ENCODE measurements at regions not wholly inside any gene's neighbourhood (a gene's known extent, or its start where the extent isn't known, plus 50 kb on each side); places are given as distances from the start of the nearest gene placed in this dataset.

DNA sequence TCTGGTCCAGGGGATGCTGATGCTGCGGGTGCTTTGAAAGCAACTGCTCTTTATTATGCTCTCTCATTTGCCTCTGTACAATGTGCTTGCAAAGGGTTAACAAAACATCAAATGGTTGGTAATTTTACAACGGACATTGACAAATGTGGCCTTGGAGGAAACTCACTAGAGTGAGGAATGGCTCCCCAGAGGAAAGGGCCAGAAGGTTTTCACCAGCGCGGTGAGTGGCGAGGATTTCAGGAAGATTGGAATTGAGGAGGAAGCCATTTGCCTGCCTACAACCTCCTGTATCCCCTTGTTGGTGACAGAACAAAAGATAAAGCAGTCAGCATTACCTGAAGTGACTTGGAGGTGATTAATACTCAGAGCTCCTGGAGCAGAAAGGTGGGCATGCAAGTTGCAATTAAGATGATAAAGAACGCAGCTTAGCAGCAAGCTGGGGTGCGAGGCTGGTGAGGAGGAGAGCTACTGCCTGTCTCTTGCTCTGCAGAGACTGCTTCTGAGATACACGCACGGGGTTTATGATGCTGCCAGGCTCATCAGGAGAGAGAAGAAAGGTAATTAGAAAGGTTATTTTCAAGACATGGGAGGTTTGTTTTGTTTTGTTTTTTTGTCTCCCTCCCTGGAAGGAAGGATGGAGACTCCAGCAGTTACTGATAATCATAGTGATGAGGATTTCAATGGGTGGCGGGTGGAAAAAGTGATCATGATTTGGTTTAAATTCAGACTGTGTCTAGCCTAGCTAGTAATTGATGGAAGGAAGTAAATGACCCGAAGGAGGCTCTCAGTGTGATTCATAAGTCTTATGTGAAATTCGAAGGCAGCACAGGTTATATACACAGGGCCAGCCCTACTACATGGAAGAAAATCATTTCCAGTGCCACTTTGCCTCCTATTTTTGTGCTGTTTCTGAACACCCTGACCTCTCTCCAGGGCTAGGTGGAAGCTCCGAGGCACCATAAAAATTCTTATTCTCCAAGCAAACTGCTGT is 141.6 kb upstream of the DTNBP1 start:
- H3K9me3 ChIP-seq (ENCODE audit: control insufficient read depth, insufficient read depth, low read depth, low read length): no peaks in the 10 kb centered on the region
- no TSS peak for BruUV-seq (replicated peaks)
- H3K36me3 ChIP-seq (ENCODE audit: control insufficient read depth, insufficient read depth, low read length): no peaks in the 10 kb centered on the region
- ATAC-seq: no peak
- DNase-seq (ENCODE audit: low read depth, low spot score): no peak
- in situ Hi-C loops (cut with HindIII; ENCODE audit: low pct_unique_long_range_greater_than_20kb, low sequenced_read_pairs): no loop called here
- intact Hi-C loops (cut with micrococcal nuclease; ENCODE audit: unreplicated experiment): no loop called here
- no peak overlapping the region for H3K4me3 ChIP-seq (ENCODE audit: low read depth in 2 of 2, low read length in 2 of 2)
- no peak overlapping the region for H3K27ac ChIP-seq (ENCODE audit: low read length)
- TF ChIP-seq, protein P1, sequence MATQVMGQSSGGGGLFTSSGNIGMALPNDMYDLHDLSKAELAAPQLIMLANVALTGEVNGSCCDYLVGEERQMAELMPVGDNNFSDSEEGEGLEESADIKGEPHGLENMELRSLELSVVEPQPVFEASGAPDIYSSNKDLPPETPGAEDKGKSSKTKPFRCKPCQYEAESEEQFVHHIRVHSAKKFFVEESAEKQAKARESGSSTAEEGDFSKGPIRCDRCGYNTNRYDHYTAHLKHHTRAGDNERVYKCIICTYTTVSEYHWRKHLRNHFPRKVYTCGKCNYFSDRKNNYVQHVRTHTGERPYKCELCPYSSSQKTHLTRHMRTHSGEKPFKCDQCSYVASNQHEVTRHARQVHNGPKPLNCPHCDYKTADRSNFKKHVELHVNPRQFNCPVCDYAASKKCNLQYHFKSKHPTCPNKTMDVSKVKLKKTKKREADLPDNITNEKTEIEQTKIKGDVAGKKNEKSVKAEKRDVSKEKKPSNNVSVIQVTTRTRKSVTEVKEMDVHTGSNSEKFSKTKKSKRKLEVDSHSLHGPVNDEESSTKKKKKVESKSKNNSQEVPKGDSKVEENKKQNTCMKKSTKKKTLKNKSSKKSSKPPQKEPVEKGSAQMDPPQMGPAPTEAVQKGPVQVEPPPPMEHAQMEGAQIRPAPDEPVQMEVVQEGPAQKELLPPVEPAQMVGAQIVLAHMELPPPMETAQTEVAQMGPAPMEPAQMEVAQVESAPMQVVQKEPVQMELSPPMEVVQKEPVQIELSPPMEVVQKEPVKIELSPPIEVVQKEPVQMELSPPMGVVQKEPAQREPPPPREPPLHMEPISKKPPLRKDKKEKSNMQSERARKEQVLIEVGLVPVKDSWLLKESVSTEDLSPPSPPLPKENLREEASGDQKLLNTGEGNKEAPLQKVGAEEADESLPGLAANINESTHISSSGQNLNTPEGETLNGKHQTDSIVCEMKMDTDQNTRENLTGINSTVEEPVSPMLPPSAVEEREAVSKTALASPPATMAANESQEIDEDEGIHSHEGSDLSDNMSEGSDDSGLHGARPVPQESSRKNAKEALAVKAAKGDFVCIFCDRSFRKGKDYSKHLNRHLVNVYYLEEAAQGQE (IDR thresholded peaks at IDR 0.05; ENCODE audit: insufficient read depth in 1 of 2, low read depth in 2 of 2, low read length in 1 of 2): no peak
- no peak for TF ChIP-seq POLR2AphosphoS5 (IDR thresholded peaks at IDR 0.05; ENCODE audit: low read depth, low read length)
- TF ChIP-seq TCF7L2 (IDR thresholded peaks at IDR 0.05; ENCODE audit: low read depth, low read length): no peak
- TF ChIP-seq, protein P2, sequence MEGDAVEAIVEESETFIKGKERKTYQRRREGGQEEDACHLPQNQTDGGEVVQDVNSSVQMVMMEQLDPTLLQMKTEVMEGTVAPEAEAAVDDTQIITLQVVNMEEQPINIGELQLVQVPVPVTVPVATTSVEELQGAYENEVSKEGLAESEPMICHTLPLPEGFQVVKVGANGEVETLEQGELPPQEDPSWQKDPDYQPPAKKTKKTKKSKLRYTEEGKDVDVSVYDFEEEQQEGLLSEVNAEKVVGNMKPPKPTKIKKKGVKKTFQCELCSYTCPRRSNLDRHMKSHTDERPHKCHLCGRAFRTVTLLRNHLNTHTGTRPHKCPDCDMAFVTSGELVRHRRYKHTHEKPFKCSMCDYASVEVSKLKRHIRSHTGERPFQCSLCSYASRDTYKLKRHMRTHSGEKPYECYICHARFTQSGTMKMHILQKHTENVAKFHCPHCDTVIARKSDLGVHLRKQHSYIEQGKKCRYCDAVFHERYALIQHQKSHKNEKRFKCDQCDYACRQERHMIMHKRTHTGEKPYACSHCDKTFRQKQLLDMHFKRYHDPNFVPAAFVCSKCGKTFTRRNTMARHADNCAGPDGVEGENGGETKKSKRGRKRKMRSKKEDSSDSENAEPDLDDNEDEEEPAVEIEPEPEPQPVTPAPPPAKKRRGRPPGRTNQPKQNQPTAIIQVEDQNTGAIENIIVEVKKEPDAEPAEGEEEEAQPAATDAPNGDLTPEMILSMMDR (IDR thresholded peaks at IDR 0.05): no peak
- no peak for TF ChIP-seq SIN3A (IDR thresholded peaks at IDR 0.05; ENCODE audit: borderline replicate concordance, insufficient read depth, low read depth, low read length)
- ChIA-PET POLR2A (interaction anchor here (0.6 kb wide), 1 partner anchor 168 kb away, joined by 4 read pairs; no protein-coding TSS in a partner anchor), CTCF (no interaction called here)
- no peaks in the 10 kb centered on the region for H3K4me1 ChIP-seq (ENCODE audit: control insufficient read depth, insufficient read depth, low read length)
- H3K27me3 ChIP-seq (ENCODE audit: control insufficient read depth, insufficient read depth, low read length): no peaks in the 10 kb centered on the region; the same call in 1 of the 2 replicates

DNA sequence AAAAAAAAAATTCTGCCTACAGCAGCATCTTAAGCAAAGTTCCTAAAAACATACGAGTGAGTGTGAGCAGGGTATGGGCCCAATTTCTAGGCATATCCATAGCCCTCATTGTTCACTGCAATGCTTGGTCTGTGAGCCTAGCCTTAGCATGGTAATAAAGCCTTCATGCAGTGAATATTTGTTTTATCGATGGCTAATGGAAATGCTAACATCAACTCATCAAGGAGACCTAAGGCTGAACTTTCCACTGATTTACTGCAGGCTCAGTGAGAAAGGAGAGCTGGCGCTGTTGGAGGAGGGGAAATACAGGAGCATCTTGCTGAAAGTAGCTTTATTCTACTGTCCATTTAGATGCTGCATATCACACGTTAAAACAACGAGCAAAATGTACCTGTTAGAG is 139.6 kb upstream of the DTNBP1 start:
- Histone ChIP-seq H3K27me3 (ENCODE audit: control insufficient read depth, insufficient read depth, low read length) (no peaks in the 10 kb centered on the region), H3K4me1 (ENCODE audit: control insufficient read depth, insufficient read depth, low read length) (no peaks in the 10 kb centered on the region), H3K36me3 (ENCODE audit: control insufficient read depth, insufficient read depth, low read length) (no peaks in the 10 kb centered on the region), H3K27ac (ENCODE audit: low read length) (no peak overlapping the region), H3K9me3 (ENCODE audit: control insufficient read depth, insufficient read depth, low read depth, low read length) (no peaks in the 10 kb centered on the region), H3K4me3 (ENCODE audit: low read depth in 2 of 2, low read length in 2 of 2) (no peak overlapping the region)
- DNase-seq (ENCODE audit: low read depth, low spot score) (no peak), ATAC-seq (no peak)
- intact Hi-C loops (cut with micrococcal nuclease; ENCODE audit: unreplicated experiment): no loop called here
- POLR2A ChIA-PET: no interaction called here
- in situ Hi-C loops (cut with HindIII; ENCODE audit: low pct_unique_long_range_greater_than_20kb, low sequenced_read_pairs): no loop called here
- BruUV-seq (replicated peaks): no TSS peak
- TF ChIP-seq POLR2AphosphoS5 (IDR thresholded peaks at IDR 0.05; ENCODE audit: low read depth, low read length): no peak
- CTCF ChIA-PET: no interaction called here

DNA sequence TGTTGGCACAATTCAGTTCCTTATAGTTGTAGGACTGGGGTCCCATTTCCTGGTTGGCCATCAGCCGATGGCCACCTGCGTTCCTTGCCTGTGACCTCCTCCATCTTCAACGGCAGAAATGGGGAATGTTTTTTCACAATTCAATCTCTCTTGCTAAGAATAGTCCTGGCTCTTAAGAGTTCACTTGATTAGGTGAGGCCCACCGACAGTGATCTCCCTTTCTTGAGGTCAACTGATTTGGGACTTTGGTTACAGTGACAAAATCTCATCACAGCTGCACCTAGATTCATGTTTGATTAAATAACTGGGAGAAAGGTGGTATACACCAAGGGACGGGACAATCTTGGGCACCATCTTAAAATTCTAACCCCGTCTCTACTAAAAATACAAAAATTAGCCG is 139.1 kb upstream of the DTNBP1 start:
- DNase-seq (ENCODE audit: low read depth, low spot score) (no peak), ATAC-seq (no peak)
- no peak overlapping the region for H3K4me3 ChIP-seq (ENCODE audit: low read depth in 2 of 2, low read length in 2 of 2)
- BruUV-seq (replicated peaks): no TSS peak
- intact Hi-C loops (cut with micrococcal nuclease; ENCODE audit: unreplicated experiment) (no loop called here), in situ Hi-C loops (cut with HindIII; ENCODE audit: low pct_unique_long_range_greater_than_20kb, low sequenced_read_pairs) (no loop called here)
- H3K9me3 ChIP-seq (ENCODE audit: control insufficient read depth, insufficient read depth, low read depth, low read length): no peaks in the 10 kb centered on the region
- no peaks in the 10 kb centered on the region for H3K4me1 ChIP-seq (ENCODE audit: control insufficient read depth, insufficient read depth, low read length)
- H3K36me3 ChIP-seq (ENCODE audit: control insufficient read depth, insufficient read depth, low read length): no peaks in the 10 kb centered on the region
- POLR2A ChIA-PET: no interaction called here
- H3K27me3 ChIP-seq (ENCODE audit: control insufficient read depth, insufficient read depth, low read length): no peaks in the 10 kb centered on the region
- CTCF ChIA-PET: no interaction called here
- no peak overlapping the region for H3K27ac ChIP-seq (ENCODE audit: low read length)
- TF ChIP-seq, protein P2 (IDR thresholded peaks at IDR 0.05): no peak

Measured in Panc1 (cell line).